ENCODE measurements at regions not wholly inside any gene's neighbourhood (a gene's known extent, or its start where the extent isn't known, plus 50 kb on each side); places are given as distances from the start of the nearest gene placed in this dataset.

- no peak for DNase-seq (ENCODE audit: low read depth)
- Histone ChIP-seq H3K36me3 (ENCODE audit: control insufficient read depth, insufficient read depth, low read length) (no peaks in the 10 kb centered on the region), H3K27me3 (ENCODE audit: control insufficient read depth, insufficient read depth, low read length) (no peaks in the 10 kb centered on the region), H3K4me3 (ENCODE audit: low read depth, low read length) (no peak overlapping the region)
- TF ChIP-seq CTCF (IDR thresholded peaks at IDR 0.05; ENCODE audit: insufficient read depth, low read length, poor library complexity, severe bottlenecking) = no peak
Measured at GRCh38 chr4:165635381-165635780, 237.7 kb upstream of the TLL1 start.

GRCh38 chr4:165635951-165636350 lies 237.1 kb upstream of the TLL1 start:
- no peaks in the 10 kb centered on the region for H3K36me3 ChIP-seq (ENCODE audit: control insufficient read depth, insufficient read depth, low read length)
- TF ChIP-seq CTCF (IDR thresholded peaks at IDR 0.05; ENCODE audit: insufficient read depth, low read length, poor library complexity, severe bottlenecking) = no peak
- no peak for DNase-seq (ENCODE audit: low read depth)
- no peaks in the 10 kb centered on the region for H3K27me3 ChIP-seq (ENCODE audit: control insufficient read depth, insufficient read depth, low read length)
- no peak overlapping the region for H3K4me3 ChIP-seq (ENCODE audit: low read depth, low read length)

- DNase-seq (ENCODE audit: low read depth) = no peak
- Histone ChIP-seq H3K4me3 (ENCODE audit: low read depth, low read length) (no peak overlapping the region), H3K36me3 (ENCODE audit: control insufficient read depth, insufficient read depth, low read length) (no peaks in the 10 kb centered on the region), H3K27me3 (ENCODE audit: control insufficient read depth, insufficient read depth, low read length) (no peaks in the 10 kb centered on the region)
- TF ChIP-seq CTCF (IDR thresholded peaks at IDR 0.05; ENCODE audit: insufficient read depth, low read length, poor library complexity, severe bottlenecking) = no peak
Measured at GRCh38 chr4:165651901-165652300, 221.1 kb upstream of the TLL1 start.

GRCh38 chr4:165654556-165654955 lies 218.5 kb upstream of the TLL1 start:
- no peaks in the 10 kb centered on the region for H3K36me3 ChIP-seq (ENCODE audit: control insufficient read depth, insufficient read depth, low read length)
- TF ChIP-seq CTCF (IDR thresholded peaks at IDR 0.05; ENCODE audit: insufficient read depth, low read length, poor library complexity, severe bottlenecking) = no peak
- H3K27me3 ChIP-seq (ENCODE audit: control insufficient read depth, insufficient read depth, low read length) = no peaks in the 10 kb centered on the region
- no peak for DNase-seq (ENCODE audit: low read depth)
- no peak overlapping the region for H3K4me3 ChIP-seq (ENCODE audit: low read depth, low read length)

- H3K4me3 ChIP-seq (ENCODE audit: low read depth, low read length) = no peak overlapping the region
- no peaks in the 10 kb centered on the region for H3K36me3 ChIP-seq (ENCODE audit: control insufficient read depth, insufficient read depth, low read length)
- H3K27me3 ChIP-seq (ENCODE audit: control insufficient read depth, insufficient read depth, low read length) = no peaks in the 10 kb centered on the region
- no peak for TF ChIP-seq CTCF (IDR thresholded peaks at IDR 0.05; ENCODE audit: insufficient read depth, low read length, poor library complexity, severe bottlenecking)
- no peak for DNase-seq (ENCODE audit: low read depth)
Measured at GRCh38 chr4:165656399-165656798, 216.6 kb upstream of the TLL1 start.

GRCh38 chr4:165656829-165657490 lies 216.1 kb upstream of the TLL1 start:
- DNase-seq (ENCODE audit: low read depth) = no peak
- Histone ChIP-seq H3K4me3 (ENCODE audit: low read depth, low read length) (no peak overlapping the region), H3K27me3 (ENCODE audit: control insufficient read depth, insufficient read depth, low read length) (no peaks in the 10 kb centered on the region), H3K36me3 (ENCODE audit: control insufficient read depth, insufficient read depth, low read length) (no peaks in the 10 kb centered on the region)
- no peak for TF ChIP-seq CTCF (IDR thresholded peaks at IDR 0.05; ENCODE audit: insufficient read depth, low read length, poor library complexity, severe bottlenecking)
